ENCODE measurements at regions not wholly inside any gene's neighbourhood (a gene's known extent, or its start where the extent isn't known, plus 50 kb on each side); places are given as distances from the start of the nearest gene placed in this dataset.

GRCh38 chr2:18379870-18380269 is 180.6 kb downstream of the RDH14 start:
- TF ChIP-seq CTCF (IDR thresholded peaks at IDR 0.05), result no peak
- TF ChIP-seq POLR2AphosphoS5 (IDR thresholded peaks at IDR 0.05), result no peak
- no peak for TF ChIP-seq POLR2A (IDR thresholded peaks at IDR 0.05)
